Amniotic epithelial cell (primary cell): ENCODE measurements at regions not wholly inside any gene's neighbourhood (a gene's known extent, or its start where the extent isn't known, plus 50 kb on each side); places are given as distances from the start of the nearest gene placed in this dataset.

Experiments used
- DNase-seq: peaks from one replicate; pipeline ENCODE4 v3.0.0-alpha.2; 2010; ENCODE audit warnings: low read depth

- no peak for DNase-seq
These were observed 56.2 kb upstream of the DPH5 start for GRCh38 chr1:101081496-101082488.

GRCh38 chr1:101080859-101081258 is 55.3 kb upstream of the DPH5 start:
- DNase-seq: no peak

- no peak for DNase-seq
These were observed 53.8 kb upstream of the DPH5 start for GRCh38 chr1:101079341-101079740.

GRCh38 chr1:101077849-101078248 is 52.3 kb upstream of the DPH5 start:
- DNase-seq: no peak

- no peak for DNase-seq
These were observed 50.3 kb upstream of the DPH5 start for GRCh38 chr1:101075926-101076325.
